Muscle of back (tissue), 3 donors: ENCODE measurements at regions not wholly inside any gene's neighbourhood (a gene's known extent, or its start where the extent isn't known, plus 50 kb on each side); places are given as distances from the start of the nearest gene placed in this dataset.
"Not testable (repeated sequence)": the region's sequence is repeated elsewhere in the genome, so short reads cannot be mapped to it uniquely, and the experiment has no call there.

ENCODE experiments used
- DNase-seq, 3 donors: peaks; one replicate each; pipeline versions ENCODE4 v3.0.0 to v3.0.0-alpha.2; 2013

DNA sequence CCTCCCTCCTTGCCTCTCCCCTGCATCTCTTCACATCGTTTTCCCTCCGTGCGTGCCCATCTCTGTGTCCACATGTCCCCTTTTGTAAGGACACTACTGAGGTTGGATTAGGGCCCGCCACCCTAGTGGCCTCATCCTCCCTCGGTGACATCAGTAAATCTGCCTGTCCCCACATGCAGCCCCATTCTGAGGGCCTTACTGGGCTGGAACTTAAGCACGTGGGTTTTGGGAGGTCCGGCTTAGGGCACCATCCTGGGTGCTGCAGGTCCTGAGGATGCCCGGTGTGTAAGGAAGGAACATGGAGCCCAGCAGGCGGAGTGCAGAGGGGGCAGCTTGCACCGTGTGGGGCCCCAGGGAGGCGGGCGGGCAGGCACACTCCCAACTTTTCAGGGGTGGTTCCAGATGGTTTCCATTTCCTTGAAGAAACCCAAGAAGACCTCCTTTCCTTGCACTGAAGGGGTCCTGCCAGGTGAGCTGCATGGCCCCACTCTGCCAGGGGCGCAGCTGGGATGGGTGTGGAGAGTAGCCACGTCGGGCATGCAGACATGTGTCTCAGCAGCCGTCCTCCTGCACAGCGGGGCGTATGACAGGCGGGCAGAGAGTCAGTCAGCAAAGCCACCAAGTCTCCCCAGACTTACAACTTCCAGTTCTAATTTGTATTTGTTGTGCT, 329.9 kb downstream of the QKI start:
- no peak for DNase-seq

DNA sequence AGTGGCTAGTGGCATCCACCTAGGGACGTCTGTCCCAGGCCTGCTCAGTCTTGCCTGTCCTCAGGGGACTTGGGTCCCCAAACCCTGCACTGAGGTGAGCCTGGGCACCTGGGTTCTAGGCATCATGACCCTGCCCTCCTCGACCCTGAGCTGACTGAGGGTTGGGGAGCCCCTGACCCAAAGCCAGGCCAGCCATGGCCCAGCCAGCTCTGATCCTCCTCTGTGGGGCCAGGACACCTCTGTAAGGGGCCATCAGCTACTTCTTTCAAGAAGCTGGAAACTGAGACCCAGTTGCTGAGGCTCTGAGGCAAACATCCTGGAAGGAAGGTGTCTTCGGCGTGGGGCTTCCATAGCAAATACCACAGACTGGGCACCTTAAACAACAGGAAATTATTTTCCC, 329.3 kb downstream of the QKI start:
- no peak for DNase-seq

DNA sequence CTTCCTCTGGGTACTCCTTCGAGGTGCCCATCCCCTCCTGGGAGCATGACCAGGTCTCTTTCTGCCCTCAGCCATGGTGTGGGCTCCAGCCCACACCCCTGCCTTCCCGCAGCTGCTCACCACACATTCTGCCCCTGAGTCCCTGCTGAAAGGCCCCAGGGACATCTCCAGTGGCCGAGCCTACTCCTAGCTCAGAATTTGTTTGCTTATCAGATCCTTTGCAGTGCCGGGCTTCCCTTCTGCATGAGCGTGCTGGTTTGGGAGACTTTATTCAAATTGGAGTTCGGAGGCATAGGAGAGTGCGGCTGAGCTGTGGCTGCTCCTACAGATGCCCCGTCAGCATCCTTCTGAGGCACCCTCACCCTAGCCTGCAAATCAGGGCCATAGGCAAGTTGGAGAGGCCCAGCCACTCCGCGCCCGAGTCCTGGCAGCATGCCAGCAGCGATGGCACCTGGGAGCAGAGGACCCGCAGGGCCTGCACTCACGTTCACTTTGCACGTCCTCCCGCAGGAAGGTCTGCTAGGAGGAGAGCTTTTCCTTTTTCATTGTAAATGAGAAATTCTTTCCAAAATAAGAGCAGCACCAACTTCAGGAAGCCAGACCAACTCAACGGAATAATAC, 327.3 kb downstream of the QKI start:
- no peak for DNase-seq

DNA sequence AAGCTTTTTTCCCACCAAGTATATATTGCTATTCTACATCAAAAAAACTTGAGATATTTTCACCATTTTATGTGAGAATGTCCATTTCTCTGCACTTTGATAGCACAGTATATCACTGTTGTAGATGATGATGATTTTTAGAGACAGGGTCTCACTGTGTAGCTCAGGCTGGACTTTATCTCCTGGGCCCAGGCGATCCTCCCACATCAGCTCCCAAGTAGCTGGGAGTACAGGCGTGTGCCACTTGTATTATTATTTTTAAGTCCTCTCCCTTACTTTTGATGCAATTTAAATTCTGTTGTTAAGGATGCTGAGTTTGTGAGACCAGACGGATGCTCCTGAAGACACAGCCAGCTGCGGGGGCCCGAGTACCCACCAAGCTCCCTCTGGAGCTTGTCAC, 326.8 kb downstream of the QKI start:
- no peak for DNase-seq

DNA sequence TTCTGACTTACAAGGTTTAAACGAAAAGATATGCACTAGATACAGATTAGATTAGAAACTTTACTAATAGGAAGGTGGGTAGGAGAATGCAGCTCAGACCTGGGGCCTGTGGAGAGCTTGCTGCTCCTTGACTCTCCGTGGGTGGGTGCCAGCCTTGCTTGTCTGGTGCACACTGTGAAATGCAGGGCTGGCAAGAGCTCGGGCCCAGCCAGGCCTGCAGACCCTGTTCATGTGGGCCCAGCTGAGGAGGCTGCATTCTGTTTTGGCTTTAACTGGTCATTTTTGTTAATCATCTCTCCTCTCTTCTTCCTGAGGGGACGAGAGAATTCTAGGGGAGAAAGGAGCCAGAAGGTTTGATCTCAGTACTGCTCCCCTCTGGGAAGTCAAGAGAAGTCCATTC, 325.4 kb downstream of the QKI start:
- peak in 2 of 3 donors; percentile 25 to 62 for DNase-seq

DNA sequence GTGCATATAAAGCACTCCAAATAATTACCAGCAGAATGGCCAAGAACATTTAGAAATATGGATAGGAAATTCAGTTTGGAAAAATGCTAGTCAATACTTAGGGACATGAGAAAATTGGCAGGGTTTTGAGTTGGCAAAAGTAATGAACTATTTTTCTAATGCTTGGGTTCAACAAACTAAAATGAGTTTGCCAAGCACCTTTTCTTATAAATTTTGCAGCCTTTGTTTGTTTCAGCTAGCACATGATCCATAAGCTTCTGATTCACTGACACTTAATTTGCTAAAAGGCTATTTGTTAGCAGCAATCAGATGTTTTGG, 324.8 kb downstream of the QKI start:
- DNase-seq, result peak; percentile 69 to 87 (median 71)

DNA sequence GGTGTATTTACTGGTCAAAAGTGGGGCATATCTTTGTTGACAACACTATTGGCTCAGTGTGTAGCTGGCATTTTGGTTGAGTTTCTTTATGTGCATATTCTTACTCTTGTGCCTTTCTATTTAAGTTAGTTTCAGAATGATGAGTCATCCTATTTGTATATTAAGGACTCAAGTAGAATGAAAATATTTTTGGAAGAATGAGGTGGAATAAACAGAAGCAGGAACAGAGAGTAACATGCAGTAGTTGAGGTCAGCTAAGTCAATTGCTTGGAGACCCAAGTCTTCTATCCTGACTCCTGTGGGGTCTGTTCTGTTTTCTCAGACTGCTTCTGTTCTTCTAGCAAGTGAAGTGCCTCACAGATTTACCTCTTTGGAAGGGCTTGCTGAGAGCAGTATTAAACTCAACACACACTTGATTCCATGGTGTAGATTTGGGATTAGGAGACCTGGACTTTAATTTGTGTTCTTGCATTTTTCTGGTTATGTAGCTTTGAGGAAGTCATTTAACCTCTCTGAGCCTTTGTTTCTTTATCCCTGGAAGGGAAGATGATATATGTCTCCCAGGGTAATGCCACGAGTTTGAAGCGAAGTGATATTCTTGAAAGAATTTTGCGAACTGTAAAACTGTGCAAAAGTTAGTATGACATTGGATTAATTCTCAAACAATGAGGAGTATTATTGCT, 324.3 kb downstream of the QKI start:
- DNase-seq, result peak in 2 of 3 donors; percentile 64 to 83

DNA sequence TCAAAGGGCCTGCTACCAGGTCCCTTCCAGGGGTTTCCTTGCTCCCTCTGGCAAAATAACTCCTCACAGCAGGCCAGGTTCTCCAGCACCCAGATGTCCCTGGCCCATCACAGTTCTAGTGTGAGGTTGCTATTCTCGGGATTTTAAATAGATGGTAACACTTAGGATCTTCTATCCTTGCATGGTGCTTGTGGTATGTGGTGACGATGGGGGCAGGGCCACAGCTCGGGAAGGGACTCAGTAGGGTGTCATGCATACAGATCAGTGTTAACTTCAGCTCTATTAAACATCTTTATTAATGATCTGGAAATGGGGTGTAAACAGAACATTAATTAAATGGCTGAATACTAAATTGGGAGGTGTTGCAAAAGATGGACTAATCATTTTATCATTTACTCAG, 323.8 kb downstream of the QKI start:
- DNase-seq, result no peak

DNA sequence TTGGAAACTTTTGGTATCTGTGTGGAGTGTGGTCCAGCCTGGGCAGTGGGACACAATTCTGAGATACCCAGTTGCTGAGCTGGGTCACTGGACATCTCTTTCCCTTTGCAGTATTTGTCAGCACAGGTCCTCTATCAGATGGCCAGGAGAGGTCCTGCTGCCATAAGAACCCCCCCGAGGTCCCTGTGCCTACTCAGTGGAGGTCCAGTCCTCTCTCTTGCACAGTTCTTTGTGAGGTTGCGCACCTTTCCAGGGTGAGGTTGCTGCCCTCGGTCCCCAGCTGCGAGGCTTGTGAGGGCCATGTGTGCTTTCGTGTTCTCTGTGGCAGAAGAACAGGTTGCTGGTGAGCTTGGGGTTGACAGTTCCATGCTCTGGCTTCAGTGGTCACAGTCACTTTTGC, 320.6 kb downstream of the QKI start:
- DNase-seq, result no peak

DNA sequence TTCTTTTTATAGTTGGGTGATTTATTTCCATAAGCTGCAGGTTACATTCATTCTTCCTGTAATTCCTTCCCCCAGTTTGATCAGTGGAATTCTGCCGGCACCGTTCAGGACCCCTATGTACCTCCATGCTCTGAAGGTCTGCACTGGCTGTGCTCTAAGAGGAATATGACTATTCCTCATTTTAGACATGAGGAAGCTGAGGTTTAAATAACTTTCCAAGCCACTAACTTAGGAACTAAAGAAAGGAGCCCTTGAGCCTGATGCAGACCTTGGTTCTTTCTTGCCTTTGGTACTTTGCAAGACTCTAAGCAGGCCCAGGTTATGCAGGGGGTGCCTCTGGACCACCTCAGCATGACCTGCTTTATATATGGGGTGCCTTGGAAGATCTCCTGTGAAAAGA, 318.5 kb downstream of the QKI start:
- no peak for DNase-seq

DNA sequence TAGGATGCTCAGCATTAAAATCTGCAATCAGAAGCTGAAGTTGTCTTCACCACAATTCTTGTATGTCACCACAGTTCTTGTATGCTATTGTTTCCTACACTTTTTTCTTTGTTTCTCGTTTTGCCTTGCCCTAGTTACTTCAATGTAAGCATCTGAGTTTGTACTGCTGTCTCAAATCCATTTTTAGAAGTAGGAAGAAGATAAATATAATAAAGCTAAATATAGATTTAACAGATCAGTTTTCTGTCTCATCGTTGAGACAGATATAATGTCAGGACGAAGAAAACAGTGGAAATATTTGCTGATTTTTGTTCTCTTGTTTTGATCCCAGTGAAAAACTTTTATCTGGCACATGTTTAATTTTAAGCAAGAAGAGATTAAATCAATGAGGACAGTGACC, 318.0 kb downstream of the QKI start:
- DNase-seq, result no peak

DNA sequence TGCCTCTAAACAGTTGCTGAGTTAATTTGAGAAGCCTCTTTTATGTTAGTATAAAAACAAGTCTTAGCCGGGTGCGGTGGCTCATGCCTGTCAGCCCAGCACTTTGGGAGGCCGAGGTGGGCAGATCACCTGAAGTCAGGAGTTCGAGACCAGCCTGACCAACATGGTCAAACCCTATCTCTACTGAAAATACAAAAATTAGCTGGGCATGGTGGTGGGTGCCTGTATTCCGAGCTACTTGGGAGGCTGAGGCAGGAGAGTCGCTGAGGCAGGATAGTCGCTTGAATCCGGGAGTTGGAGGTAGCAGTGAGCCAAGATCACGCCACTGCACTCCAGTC, 317.5 kb downstream of the QKI start:
- not testable (repeated sequence) for DNase-seq

DNA sequence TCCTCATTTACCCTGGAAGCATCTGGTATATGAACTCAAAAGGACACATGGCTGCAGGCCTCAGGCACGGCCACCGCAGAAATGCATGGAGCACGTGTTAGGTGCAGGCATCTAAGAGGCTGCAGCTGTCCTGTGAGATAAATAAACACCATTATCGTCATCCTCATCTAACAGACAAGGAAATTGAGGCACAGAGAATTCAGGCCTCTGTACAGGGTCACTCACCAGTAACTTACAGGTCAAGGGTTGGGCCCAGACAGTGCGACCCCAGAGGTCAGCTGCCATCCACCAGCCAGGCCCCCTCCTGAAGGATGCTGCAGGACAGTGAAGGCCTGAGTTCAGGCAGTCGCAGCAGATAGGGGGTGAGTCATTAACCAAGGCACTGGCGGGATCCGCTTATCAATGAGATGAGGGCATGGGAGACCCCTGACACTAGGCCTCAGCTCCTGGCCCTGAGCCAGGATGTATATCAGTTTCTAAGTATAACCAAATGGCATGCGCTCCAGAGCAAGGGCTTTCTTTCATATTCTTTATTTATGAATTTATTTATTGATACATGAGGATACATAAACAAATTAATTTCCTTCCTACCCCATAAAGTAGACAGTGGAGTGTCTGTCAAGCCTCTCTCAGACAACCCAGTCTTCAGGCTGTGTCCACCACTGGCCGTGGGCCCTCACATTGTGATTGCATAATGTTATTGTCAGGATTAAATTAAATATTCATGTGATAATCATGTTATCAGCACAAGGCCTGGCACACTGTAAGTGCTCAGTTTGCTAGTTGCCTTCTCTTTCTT, 316.9 kb downstream of the QKI start:
- no peak for DNase-seq

DNA sequence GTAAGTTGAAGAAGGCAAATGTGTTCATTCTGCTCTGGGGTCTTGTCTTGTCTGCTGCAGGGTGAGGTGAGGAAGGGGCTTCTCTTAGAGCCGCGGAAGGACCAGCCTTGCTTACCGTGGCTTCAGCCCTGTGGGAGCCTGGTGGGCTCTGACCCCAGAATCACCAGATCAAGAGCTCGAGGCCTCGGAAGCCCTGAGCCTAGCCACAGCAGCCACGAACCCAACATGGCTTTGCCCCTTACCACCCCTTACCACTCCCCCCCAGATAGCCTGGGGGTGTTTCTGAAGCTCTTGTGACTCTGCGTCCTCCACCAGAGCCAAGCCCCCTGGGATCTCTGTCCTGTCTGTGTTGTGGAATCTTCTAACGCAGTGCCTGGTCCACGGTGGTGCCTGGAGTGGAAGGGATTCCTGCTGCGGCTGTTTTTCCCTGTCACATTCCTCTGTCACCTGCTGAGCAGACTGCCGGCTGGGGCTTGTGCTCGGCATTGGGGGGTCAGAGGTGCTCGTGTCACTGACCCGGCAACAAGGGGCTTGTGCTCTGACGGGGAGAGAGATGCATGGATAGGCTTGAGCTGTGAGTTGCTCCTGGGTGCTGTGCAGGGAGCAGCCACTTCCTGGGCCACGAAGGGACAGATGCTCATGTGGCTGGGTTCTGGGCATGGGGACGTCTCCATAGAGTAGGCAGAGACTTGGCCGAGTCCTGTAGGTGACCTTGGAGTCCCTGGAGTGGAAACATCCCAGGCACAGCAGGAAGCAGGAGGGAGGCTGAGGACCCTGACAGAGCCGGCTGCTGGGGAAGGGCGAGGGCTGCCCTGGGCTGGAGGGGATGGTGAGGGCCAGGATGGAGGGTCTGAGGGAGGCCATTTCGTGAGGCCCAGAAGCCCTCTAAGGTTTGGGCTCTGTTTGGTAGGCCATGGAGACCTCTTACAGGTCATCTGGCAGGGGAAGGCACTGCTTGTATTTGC, 316.0 kb downstream of the QKI start:
- DNase-seq, result no peak

DNA sequence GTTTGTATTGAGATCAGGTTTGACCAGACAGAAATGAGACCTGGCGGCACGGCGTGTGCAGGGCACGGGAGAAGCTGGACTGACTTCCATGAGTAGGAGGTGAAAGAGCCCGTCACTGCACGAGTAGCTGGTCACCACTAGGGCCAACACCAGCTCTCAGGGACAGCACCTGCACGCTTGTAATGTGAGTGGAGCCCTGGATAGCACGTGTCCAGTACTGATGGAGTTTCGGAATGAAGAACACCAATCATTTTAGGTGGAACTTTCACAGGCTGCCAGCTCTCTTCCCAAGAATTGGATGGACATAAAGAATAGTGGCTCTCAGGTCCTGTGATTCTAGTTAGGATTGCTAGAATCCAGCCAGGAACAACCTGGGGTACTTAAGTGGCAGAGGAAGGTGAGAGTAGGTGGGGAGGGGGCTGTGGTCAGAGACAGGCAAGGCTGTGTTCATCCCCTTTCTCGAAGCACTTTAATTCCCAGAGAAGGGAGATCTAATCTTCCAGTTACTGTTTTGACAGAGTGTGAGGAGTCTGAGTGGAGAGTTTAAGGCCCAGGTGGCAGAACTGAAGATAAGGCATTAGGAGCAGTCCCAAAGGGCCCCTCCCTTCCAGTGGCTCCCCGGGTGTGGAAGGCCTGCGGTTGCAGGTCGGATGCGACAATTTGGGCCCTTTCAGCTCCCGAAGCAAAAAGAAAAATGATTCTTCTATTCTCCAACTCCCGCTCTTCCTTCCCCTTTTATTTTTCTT, 314.8 kb downstream of the QKI start:
- no peak for DNase-seq

DNA sequence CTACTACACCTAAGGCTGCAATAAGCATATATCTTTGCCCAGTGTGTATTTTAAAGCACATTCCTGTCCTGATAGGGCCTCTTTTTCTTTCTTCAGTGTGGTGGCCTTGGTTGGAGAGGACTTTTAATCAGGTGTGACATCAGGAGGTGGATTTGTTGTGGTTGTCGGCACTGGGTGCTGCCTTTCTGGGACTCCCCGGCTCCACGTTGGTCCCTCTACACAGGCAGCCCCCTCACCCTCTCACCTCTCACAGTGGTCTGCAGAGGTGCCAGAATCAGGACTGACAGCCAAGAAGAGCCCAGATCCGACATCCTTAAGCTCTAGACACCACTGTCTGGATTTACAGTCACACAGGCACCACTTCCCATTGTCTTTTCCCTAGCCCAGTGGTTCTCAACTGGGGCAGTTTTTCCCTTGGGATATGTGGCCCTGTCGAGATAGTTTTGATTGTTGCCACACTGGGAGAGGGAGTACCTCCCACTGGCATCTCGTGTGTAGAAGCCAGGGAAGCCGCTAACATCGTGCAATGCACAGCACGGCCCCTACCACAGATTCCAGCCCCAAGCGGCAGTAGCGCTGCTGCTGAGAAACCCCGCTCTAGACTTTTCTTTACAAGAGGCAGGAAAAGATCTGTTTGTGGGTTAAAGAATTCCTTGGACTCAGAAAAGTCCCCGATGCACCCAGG, 314.1 kb downstream of the QKI start:
- DNase-seq, result no peak

DNA sequence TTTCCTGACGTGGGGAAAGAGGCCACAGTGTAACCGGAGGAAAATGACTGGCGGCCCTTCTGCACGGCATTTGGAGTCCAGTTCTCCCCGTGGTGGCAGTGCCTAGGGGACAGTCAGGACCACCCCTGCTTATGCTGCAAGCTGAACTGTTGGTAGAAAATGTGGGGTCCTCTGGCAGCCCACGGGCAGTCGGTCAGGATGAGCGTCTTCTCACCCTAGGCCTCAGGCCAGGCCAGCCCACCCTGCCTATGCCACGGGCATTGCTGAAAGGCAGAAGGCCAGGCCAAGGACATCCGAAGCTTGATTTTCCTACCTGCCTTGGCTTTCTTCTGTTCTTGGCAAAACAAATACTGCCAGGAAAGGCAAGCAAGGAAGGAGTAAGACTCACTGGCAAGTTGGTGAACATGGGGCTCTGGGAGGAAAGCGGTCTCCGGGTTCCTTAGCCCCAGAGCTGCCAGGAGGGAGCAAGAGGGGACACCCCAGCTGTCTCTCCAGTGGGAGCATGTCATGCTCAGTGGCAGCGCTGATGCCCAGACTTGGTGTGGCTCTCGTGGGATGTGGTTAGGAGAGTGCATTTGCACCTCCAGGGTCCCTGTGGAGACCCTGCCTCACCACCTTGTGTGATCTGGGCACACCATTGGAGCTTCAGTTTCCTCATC, 311.6 kb downstream of the QKI start:
- no peak for DNase-seq

DNA sequence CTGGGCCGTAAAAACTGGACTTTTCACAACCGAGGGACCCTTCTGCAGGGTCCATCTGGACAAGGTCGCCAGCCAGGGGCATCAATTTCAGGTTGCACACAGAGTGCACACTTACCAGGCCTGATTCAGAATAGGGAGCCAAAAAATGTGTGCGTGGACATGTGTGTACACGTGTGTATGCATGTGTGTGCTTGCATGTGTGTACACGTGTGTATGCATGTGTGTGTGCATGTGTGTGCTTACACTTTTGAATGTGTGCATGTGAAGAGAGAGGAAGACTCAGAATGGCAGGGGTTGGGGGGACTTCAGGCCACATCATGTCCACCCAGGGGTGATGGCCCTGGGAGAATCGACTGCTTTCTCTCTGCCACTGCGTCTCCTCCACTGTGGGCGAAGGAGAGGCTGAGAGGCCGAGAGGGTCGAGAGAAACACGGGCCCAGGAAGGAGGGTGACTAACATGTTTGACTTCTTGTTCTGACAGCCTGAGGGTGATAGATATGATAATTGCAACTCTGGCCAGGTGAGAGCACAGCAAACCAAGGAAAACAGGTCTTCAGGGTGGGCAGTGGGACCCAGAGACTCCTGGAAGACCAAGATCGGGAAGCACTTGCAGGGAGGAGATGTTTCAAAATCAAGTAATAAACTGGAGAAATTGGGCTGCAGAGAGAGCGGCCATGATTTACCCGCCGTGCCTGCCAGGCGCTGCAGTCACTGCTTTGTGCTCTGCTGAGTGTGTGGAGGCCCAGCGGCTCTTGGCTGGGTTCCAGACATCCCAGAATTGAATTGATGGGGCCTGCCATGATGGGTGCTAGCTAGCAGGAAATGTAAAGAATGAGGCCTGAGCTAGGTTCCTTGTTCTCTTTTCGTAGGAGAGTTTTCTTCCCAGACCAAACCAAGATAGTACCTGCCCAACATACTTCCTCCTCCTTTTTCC, 310.8 kb downstream of the QKI start:
- DNase-seq, result no peak

DNA sequence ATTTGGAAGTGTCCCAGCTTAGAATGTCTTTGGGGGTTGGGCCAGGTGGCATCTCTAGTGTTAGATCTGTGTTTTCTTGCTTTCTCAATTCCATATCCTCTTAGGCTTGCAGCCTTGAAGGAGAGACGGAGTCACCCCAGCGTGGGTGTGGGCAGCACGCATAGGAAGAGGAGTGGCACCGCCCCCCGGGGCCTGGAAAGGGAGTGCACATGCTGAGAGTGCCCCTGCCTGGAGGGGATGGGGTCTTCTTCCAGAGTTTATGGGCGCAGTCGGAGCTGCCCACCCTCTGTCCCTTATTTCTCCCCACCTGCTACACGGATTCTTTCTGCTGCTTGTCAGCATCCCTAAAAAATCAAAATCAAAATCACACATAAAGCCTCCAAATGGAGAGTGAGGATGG, 309.7 kb downstream of the QKI start:
- no peak for DNase-seq
